GM19395 (cell line): ENCODE measurements at regions not wholly inside any gene's neighbourhood (a gene's known extent, or its start where the extent isn't known, plus 50 kb on each side); places are given as distances from the start of the nearest gene placed in this dataset.

ENCODE experiments used
- ATAC-seq: cut with Tn5 transposase; IDR thresholded peaks from one replicate; pipeline ENCODE4 v1.9.1; 2021; ENCODE audit warnings: mild to moderate bottlenecking, moderate library complexity; ENCODE audit not compliant: unreplicated experiment

GRCh38 chr1:30516485-30516858 lies 206.9 kb downstream of the MATN1 start:
- ATAC-seq: no peak

GRCh38 chr1:30515755-30516484 lies 207.5 kb downstream of the MATN1 start:
- no peak for ATAC-seq

GRCh38 chr1:30514945-30515344 lies 208.4 kb downstream of the MATN1 start:
- no peak for ATAC-seq

GRCh38 chr1:30514137-30514654 lies 209.2 kb downstream of the MATN1 start:
- no peak for ATAC-seq

- ATAC-seq: no peak
Measured at GRCh38 chr1:30513396-30514136, 209.8 kb downstream of the MATN1 start.

- ATAC-seq: no peak
Measured at GRCh38 chr1:30512914-30513265, 210.5 kb downstream of the MATN1 start.

GRCh38 chr1:30511991-30512913 lies 211.1 kb downstream of the MATN1 start:
- no peak for ATAC-seq

- no peak for ATAC-seq
Measured at GRCh38 chr1:30511563-30511962, 211.8 kb downstream of the MATN1 start.

GRCh38 chr1:30511106-30511505 lies 212.3 kb downstream of the MATN1 start:
- no peak for ATAC-seq

GRCh38 chr1:30509670-30510069 lies 213.7 kb downstream of the MATN1 start:
- no peak for ATAC-seq

GRCh38 chr1:30508611-30509010 lies 214.8 kb downstream of the MATN1 start:
- ATAC-seq: no peak

- ATAC-seq: no peak
Measured at GRCh38 chr1:30508175-30508448, 215.3 kb downstream of the MATN1 start.

- no peak for ATAC-seq
Measured at GRCh38 chr1:30507401-30508174, 215.8 kb downstream of the MATN1 start.

GRCh38 chr1:30507016-30507312 lies 216.4 kb downstream of the MATN1 start:
- no peak for ATAC-seq

GRCh38 chr1:30506291-30507015 lies 216.9 kb downstream of the MATN1 start:
- ATAC-seq: no peak

- no peak for ATAC-seq
Measured at GRCh38 chr1:30505853-30506252, 217.5 kb downstream of the MATN1 start.

- ATAC-seq: no peak
Measured at GRCh38 chr1:30492451-30492850, 230.9 kb downstream of the MATN1 start.

GRCh38 chr1:30491831-30492230 lies 231.6 kb downstream of the MATN1 start:
- no peak for ATAC-seq

- ATAC-seq: no peak
Measured at GRCh38 chr1:30490554-30491053, 232.8 kb downstream of the MATN1 start.

GRCh38 chr1:30489737-30490389 lies 233.5 kb downstream of the MATN1 start:
- ATAC-seq: no peak
